ENCODE measurements at regions not wholly inside any gene's neighbourhood (a gene's known extent, or its start where the extent isn't known, plus 50 kb on each side); places are given as distances from the start of the nearest gene placed in this dataset.
"Not testable (repeated sequence)": the region's sequence is repeated elsewhere in the genome, so short reads cannot be mapped to it uniquely, and the experiment has no call there.

- WGBS, 2 donors: 75 to 92% methylated on average over 3 of the region's 3 CpGs
- DNase-seq: no peak
- no peaks in the 10 kb centered on the region for H3K27me3 ChIP-seq
- no peak overlapping the region for H3K27ac ChIP-seq
- no peaks in the 10 kb centered on the region for H3K36me3 ChIP-seq
- no peak overlapping the region for H3K4me3 ChIP-seq
- intact Hi-C loops (cut with DNase I): no loop called here
- H3K9me3 ChIP-seq: peaks cover 0 to 5% (median 2%) of the 10 kb centered on the region in 4 donors
- no peaks in the 10 kb centered on the region for H3K4me1 ChIP-seq
- TF ChIP-seq POLR2A (IDR thresholded peaks at IDR 0.05): no peak
- TF ChIP-seq CTCF (IDR thresholded peaks at IDR 0.05): no peak
Measured at GRCh38 chr1:43108080-43108479, 64.0 kb downstream of the EBNA1BP2 start.

GRCh38 chr1:43107664-43108063 lies 64.4 kb downstream of the EBNA1BP2 start:
- H3K27ac ChIP-seq: no peak overlapping the region
- no peak overlapping the region for H3K4me3 ChIP-seq
- TF ChIP-seq CTCF (IDR thresholded peaks at IDR 0.05) (no peak), POLR2AphosphoS5 (IDR thresholded peaks at IDR 0.05) (no peak), EP300 (IDR thresholded peaks at IDR 0.05) (no peak), POLR2A (IDR thresholded peaks at IDR 0.05) (no peak)
- intact Hi-C loops (cut with DNase I): no loop called here
- no peak for DNase-seq
- H3K4me1 ChIP-seq: no peaks in the 10 kb centered on the region
- H3K36me3 ChIP-seq: no peaks in the 10 kb centered on the region
- H3K9me3 ChIP-seq: peaks cover 0 to 5% (median 2%) of the 10 kb centered on the region in 4 donors
- WGBS, 2 donors: 95 to 97% methylated on average over 19 of the region's 19 CpGs
- H3K27me3 ChIP-seq: no peaks in the 10 kb centered on the region

- intact Hi-C loops (cut with DNase I): no loop called here
- Histone ChIP-seq H3K27ac (no peak overlapping the region), H3K4me1 (no peaks in the 10 kb centered on the region), H3K4me3 (no peak overlapping the region), H3K27me3 (no peaks in the 10 kb centered on the region), H3K9me3 (no peaks in the 10 kb centered on the region), H3K36me3 (no peaks in the 10 kb centered on the region)
- no peak for DNase-seq
- WGBS, 2 donors: 92 to 93% methylated on average over 3 of the region's 3 CpGs
- TF ChIP-seq CTCF (IDR thresholded peaks at IDR 0.05) (no peak), POLR2AphosphoS5 (IDR thresholded peaks at IDR 0.05) (no peak), POLR2A (IDR thresholded peaks at IDR 0.05) (no peak), EP300 (IDR thresholded peaks at IDR 0.05) (no peak)
Measured at GRCh38 chr1:43104027-43104763, 67.9 kb downstream of the EBNA1BP2 start.

GRCh38 chr1:43101061-43101460 lies 71.0 kb downstream of the EBNA1BP2 start:
- H3K4me3 ChIP-seq: no peak overlapping the region
- TF ChIP-seq EP300 (IDR thresholded peaks at IDR 0.05): no peak
- TF ChIP-seq POLR2A (IDR thresholded peaks at IDR 0.05): no peak
- no peak for TF ChIP-seq POLR2AphosphoS5 (IDR thresholded peaks at IDR 0.05)
- TF ChIP-seq CTCF (IDR thresholded peaks at IDR 0.05): no peak
- no peaks in the 10 kb centered on the region for H3K27me3 ChIP-seq
- H3K9me3 ChIP-seq: no peaks in the 10 kb centered on the region
- 83 to 89% methylated on average over 2 of the region's 2 CpGs for WGBS, 2 donors
- H3K36me3 ChIP-seq: no peaks in the 10 kb centered on the region
- no peak for DNase-seq
- no peak overlapping the region for H3K27ac ChIP-seq
- H3K4me1 ChIP-seq: no peaks in the 10 kb centered on the region
- intact Hi-C loops (cut with DNase I): no loop called here

- no peak overlapping the region for H3K4me3 ChIP-seq
- no peaks in the 10 kb centered on the region for H3K36me3 ChIP-seq
- intact Hi-C loops (cut with DNase I): no loop called here
- no peak for DNase-seq
- no peaks in the 10 kb centered on the region for H3K27me3 ChIP-seq
- no peaks in the 10 kb centered on the region for H3K9me3 ChIP-seq
- 86 to 87% methylated on average over 2 of the region's 2 CpGs for WGBS, 2 donors
- no peak for TF ChIP-seq EP300 (IDR thresholded peaks at IDR 0.05)
- no peak for TF ChIP-seq POLR2A (IDR thresholded peaks at IDR 0.05)
- TF ChIP-seq POLR2AphosphoS5 (IDR thresholded peaks at IDR 0.05): no peak
- no peak for TF ChIP-seq CTCF (IDR thresholded peaks at IDR 0.05)
- no peaks in the 10 kb centered on the region for H3K4me1 ChIP-seq
- H3K27ac ChIP-seq: no peak overlapping the region
Measured at GRCh38 chr1:43098200-43098599, 73.9 kb downstream of the EBNA1BP2 start.

GRCh38 chr1:43096528-43096927 lies 75.6 kb downstream of the EBNA1BP2 start:
- H3K4me3 ChIP-seq; DNase-seq; H3K36me3 ChIP-seq; H3K27me3 ChIP-seq; H3K4me1 ChIP-seq; H3K27ac ChIP-seq; intact Hi-C loops (cut with DNase I); H3K9me3 ChIP-seq: not testable (repeated sequence)
- WGBS, 2 donors: 81 to 94% methylated on average over 3 of the region's 3 CpGs

- DNase-seq; H3K4me1 ChIP-seq; H3K4me3 ChIP-seq; H3K27me3 ChIP-seq; H3K27ac ChIP-seq; H3K9me3 ChIP-seq; intact Hi-C loops (cut with DNase I); H3K36me3 ChIP-seq: not testable (repeated sequence)
- WGBS, 2 donors: 70 to 77% methylated on average over 7 of the region's 7 CpGs
Measured at GRCh38 chr1:43090812-43091211, 81.3 kb downstream of the EBNA1BP2 start.
